GM19239 (cell line): ENCODE measurements at regions not wholly inside any gene's neighbourhood (a gene's known extent, or its start where the extent isn't known, plus 50 kb on each side); places are given as distances from the start of the nearest gene placed in this dataset.
"Not testable (repeated sequence)": the region's sequence is repeated elsewhere in the genome, so short reads cannot be mapped to it uniquely, and the experiment has no call there.

ENCODE experiments used
- DNase-seq: peaks from one replicate; pipeline ENCODE4 v3.0.0; 2011; ENCODE audit warnings: low spot score; ENCODE audit not compliant: insufficient read length
- FAIRE-seq: peaks from 2 replicates; lab custom pipeline; 2011; peaks lifted over from hg19 to GRCh38; lab: Jason Lieb, UNC

- not testable (repeated sequence) for DNase-seq, FAIRE-seq
These were observed 824.7 kb downstream of the LRRTM4 start for GRCh38 chr2:76697439-76697838.

- no peak for DNase-seq
These were observed 829.3 kb downstream of the LRRTM4 start for GRCh38 chr2:76692908-76693307.

GRCh38 chr2:76688732-76689131 lies 833.4 kb downstream of the LRRTM4 start:
- FAIRE-seq (no peak), DNase-seq (no peak)

More at GRCh38 chr2:76692908-76693307, 829.3 kb downstream of the LRRTM4 start:
- FAIRE-seq, result no peak

- FAIRE-seq (no peak), DNase-seq (no peak)
These were observed 834.3 kb downstream of the LRRTM4 start for GRCh38 chr2:76687923-76688322.

- DNase-seq, result no peak
- FAIRE-seq, result no peak
These were observed 837.4 kb downstream of the LRRTM4 start for GRCh38 chr2:76684756-76685155.

- FAIRE-seq (no peak), DNase-seq (no peak)
These were observed 843.2 kb downstream of the LRRTM4 start for GRCh38 chr2:76679025-76679396.

- FAIRE-seq (no peak), DNase-seq (no peak)
These were observed 843.7 kb downstream of the LRRTM4 start for GRCh38 chr2:76678383-76679024.

GRCh38 chr2:76675212-76675611 lies 847.0 kb downstream of the LRRTM4 start:
- FAIRE-seq (no peak), DNase-seq (no peak)

- FAIRE-seq, result no peak
These were observed 849.4 kb downstream of the LRRTM4 start for GRCh38 chr2:76672798-76673197.

GRCh38 chr2:76669966-76670465 lies 852.2 kb downstream of the LRRTM4 start:
- no peak for FAIRE-seq
- DNase-seq, result no peak

More at GRCh38 chr2:76672798-76673197, 849.4 kb downstream of the LRRTM4 start:
- no peak for DNase-seq

- DNase-seq, result no peak
- FAIRE-seq, result no peak
These were observed 853.9 kb downstream of the LRRTM4 start for GRCh38 chr2:76668279-76668678.

GRCh38 chr2:76667821-76668271 lies 854.3 kb downstream of the LRRTM4 start:
- FAIRE-seq (no peak), DNase-seq (no peak)

GRCh38 chr2:76642129-76642528 lies 880.0 kb downstream of the LRRTM4 start:
- DNase-seq (no peak), FAIRE-seq (no peak)

GRCh38 chr2:76641506-76641905 lies 880.7 kb downstream of the LRRTM4 start:
- FAIRE-seq, result no peak
- DNase-seq, result no peak

GRCh38 chr2:76640905-76641304 lies 881.3 kb downstream of the LRRTM4 start:
- FAIRE-seq, result no peak
- DNase-seq, result no peak

GRCh38 chr2:76639171-76639680 lies 883.0 kb downstream of the LRRTM4 start:
- FAIRE-seq, result no peak
- no peak for DNase-seq

GRCh38 chr2:76633276-76633921 lies 888.8 kb downstream of the LRRTM4 start:
- no peak for DNase-seq
- no peak for FAIRE-seq

GRCh38 chr2:76625101-76625500 lies 897.1 kb downstream of the LRRTM4 start:
- DNase-seq (no peak), FAIRE-seq (no peak)

GRCh38 chr2:76613330-76613729 lies 902.6 kb upstream of the GCFC2 start:
- FAIRE-seq, result no peak

GRCh38 chr2:76612764-76613163 lies 902.0 kb upstream of the GCFC2 start:
- FAIRE-seq (no peak), DNase-seq (no peak)

More at GRCh38 chr2:76613330-76613729, 902.6 kb upstream of the GCFC2 start:
- DNase-seq, result no peak

- DNase-seq, result no peak
- no peak for FAIRE-seq
These were observed 899.7 kb upstream of the GCFC2 start for GRCh38 chr2:76610451-76610850.
